ENCODE measurements at regions not wholly inside any gene's neighbourhood (a gene's known extent, or its start where the extent isn't known, plus 50 kb on each side); places are given as distances from the start of the nearest gene placed in this dataset.

GRCh38 chr21:41098076-41098475, 69.9 kb upstream of the BACE2 start:
- TF ChIP-seq POLR2A (IDR thresholded peaks at IDR 0.05) (no peak), CTCF (IDR thresholded peaks at IDR 0.05) (no peak)

Data from testis (tissue), 2 donors.